Astrocyte (in vitro differentiated cells and primary cell): ENCODE measurements at regions not wholly inside any gene's neighbourhood (a gene's known extent, or its start where the extent isn't known, plus 50 kb on each side); places are given as distances from the start of the nearest gene placed in this dataset.

Source experiments
- DNase-seq: peaks from one replicate; pipeline ENCODE4 v3.0.0-alpha.2; 2010; ENCODE audit warnings: low read depth
- FAIRE-seq: peaks from 2 replicates; lab custom pipeline; 2011; peaks lifted over from hg19 to GRCh38; lab: Jason Lieb, UNC
- H2AFZ ChIP-seq: 2 replicates; pipeline ENCODE4 v1.6.0; 2012; ENCODE audit warnings: low read depth, low read length, inconsistent platforms
- H3K27ac ChIP-seq: 2 replicates; pipeline ENCODE4 v1.5.1; 2011; ENCODE audit warnings: low read depth, low read length, inconsistent platforms
- H3K27me3 ChIP-seq: 2 replicates; pipeline ENCODE4 v1.6.0; 2011; ENCODE audit warnings: low read length, inconsistent platforms; ENCODE audit not compliant: insufficient read depth
- H3K36me3 ChIP-seq: 2 replicates; pipeline ENCODE4 v1.5.1; 2011; ENCODE audit warnings: low read length, inconsistent platforms; ENCODE audit not compliant: insufficient read depth
- H3K4me1 ChIP-seq: 2 replicates; pipeline ENCODE4 v1.5.1; 2011; ENCODE audit warnings: low read length, inconsistent platforms; ENCODE audit not compliant: insufficient read depth
- H3K4me2 ChIP-seq: 2 replicates; pipeline ENCODE4 v1.6.0; 2012; ENCODE audit warnings: low read length, inconsistent platforms
- H3K4me3 ChIP-seq: 2 replicates; pipeline ENCODE4 v1.5.1; 2011; ENCODE audit warnings: low read depth, mild to moderate bottlenecking, low read length, inconsistent platforms; ENCODE audit not compliant: insufficient read depth
- H3K79me2 ChIP-seq: 2 replicates; pipeline ENCODE4 v1.6.0; 2012; ENCODE audit warnings: mild to moderate bottlenecking, low read length, inconsistent platforms; ENCODE audit not compliant: insufficient read depth
- H3K9ac ChIP-seq: 2 replicates; pipeline ENCODE4 v1.6.0; 2012; ENCODE audit warnings: mild to moderate bottlenecking, low read length, inconsistent platforms
- H3K9me3 ChIP-seq: 2 replicates; pipeline ENCODE4 v1.5.1; 2012; ENCODE audit warnings: low read depth, mild to moderate bottlenecking, low read length, inconsistent platforms; ENCODE audit not compliant: insufficient read depth
- H4K20me1 ChIP-seq: 2 replicates; pipeline ENCODE4 v1.6.0; 2012; ENCODE audit warnings: low read length, inconsistent platforms; ENCODE audit not compliant: insufficient read depth
- H3K27ac Mint-ChIP-seq: one replicate; pipeline ENCODE4 v1.8.0; 2021; ENCODE audit warnings: mild to moderate bottlenecking, mixed read lengths; ENCODE audit not compliant: unreplicated experiment
- H3K27me3 Mint-ChIP-seq: one replicate; pipeline ENCODE4 v1.8.0; 2021; ENCODE audit warnings: low read depth, mixed read lengths; ENCODE audit not compliant: unreplicated experiment
- H3K36me3 Mint-ChIP-seq: one replicate; pipeline ENCODE4 v1.8.0; 2021; ENCODE audit warnings: low read depth, mixed read lengths; ENCODE audit not compliant: unreplicated experiment
- H3K4me1 Mint-ChIP-seq: one replicate; pipeline ENCODE4 v1.8.0; 2021; ENCODE audit warnings: low read depth, mixed read lengths; ENCODE audit not compliant: unreplicated experiment
- H3K4me3 Mint-ChIP-seq: one replicate; pipeline ENCODE4 v1.8.0; 2021; ENCODE audit warnings: mild to moderate bottlenecking, moderate library complexity, mixed read lengths; ENCODE audit not compliant: unreplicated experiment
- H3K9me3 Mint-ChIP-seq: one replicate; pipeline ENCODE4 v1.8.0; 2021; ENCODE audit warnings: mild to moderate bottlenecking, mixed read lengths; ENCODE audit not compliant: unreplicated experiment
- EZH2 ChIP-seq: IDR thresholded peaks from 2 replicates; pipeline ENCODE4 v1.6.1; 2012; ENCODE audit warnings: mild to moderate bottlenecking, low read length, inconsistent platforms; ENCODE audit not compliant: insufficient read depth
- TF ChIP-seq, protein P1 (sequence below): IDR thresholded peaks from 2 replicates; pipeline ENCODE4 v1.5.1; 2011; ENCODE audit warnings: low read depth, mild to moderate bottlenecking, inconsistent platforms, low read length, moderate library complexity; ENCODE audit not compliant: insufficient read depth

DNA sequence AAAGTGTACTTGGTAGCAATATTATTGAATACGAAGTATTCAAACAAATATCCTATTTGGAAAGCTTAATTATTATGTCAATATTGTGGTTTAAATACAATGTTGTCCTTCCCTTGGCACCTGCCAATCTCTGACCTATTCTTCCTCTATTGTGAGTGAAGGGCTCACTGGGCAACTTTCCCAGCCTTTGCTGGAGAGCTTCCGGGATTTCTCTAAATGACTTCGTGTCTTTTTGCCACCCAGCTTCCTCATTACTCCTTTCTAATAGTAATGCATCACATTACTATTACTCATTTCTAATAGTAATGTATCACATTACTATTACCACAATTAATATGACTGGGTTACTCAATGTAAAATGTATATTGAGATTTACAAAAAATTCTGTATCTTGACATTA is 880.6 kb downstream of the BRINP3 start:
- TF ChIP-seq, protein P1, sequence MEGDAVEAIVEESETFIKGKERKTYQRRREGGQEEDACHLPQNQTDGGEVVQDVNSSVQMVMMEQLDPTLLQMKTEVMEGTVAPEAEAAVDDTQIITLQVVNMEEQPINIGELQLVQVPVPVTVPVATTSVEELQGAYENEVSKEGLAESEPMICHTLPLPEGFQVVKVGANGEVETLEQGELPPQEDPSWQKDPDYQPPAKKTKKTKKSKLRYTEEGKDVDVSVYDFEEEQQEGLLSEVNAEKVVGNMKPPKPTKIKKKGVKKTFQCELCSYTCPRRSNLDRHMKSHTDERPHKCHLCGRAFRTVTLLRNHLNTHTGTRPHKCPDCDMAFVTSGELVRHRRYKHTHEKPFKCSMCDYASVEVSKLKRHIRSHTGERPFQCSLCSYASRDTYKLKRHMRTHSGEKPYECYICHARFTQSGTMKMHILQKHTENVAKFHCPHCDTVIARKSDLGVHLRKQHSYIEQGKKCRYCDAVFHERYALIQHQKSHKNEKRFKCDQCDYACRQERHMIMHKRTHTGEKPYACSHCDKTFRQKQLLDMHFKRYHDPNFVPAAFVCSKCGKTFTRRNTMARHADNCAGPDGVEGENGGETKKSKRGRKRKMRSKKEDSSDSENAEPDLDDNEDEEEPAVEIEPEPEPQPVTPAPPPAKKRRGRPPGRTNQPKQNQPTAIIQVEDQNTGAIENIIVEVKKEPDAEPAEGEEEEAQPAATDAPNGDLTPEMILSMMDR: no peak
- TF ChIP-seq EZH2: no peak
- Histone ChIP-seq H3K36me3 (no peaks in the 10 kb centered on the region), H3K4me2 (no peak overlapping the region), H3K4me1 (no peaks in the 10 kb centered on the region), H3K27ac (no peak overlapping the region), H3K4me3 (no peak overlapping the region), H3K27me3 (no peaks in the 10 kb centered on the region), H4K20me1 (no peaks in the 10 kb centered on the region), H2AFZ (no peak overlapping the region), H3K9ac (no peak overlapping the region), H3K79me2 (no peaks in the 10 kb centered on the region), H3K9me3 (no peaks in the 10 kb centered on the region)
- Mint-ChIP-seq H3K27ac (no peak overlapping the region), H3K27me3 (no peaks in the 10 kb centered on the region), H3K9me3 (no peaks in the 10 kb centered on the region), H3K36me3 (no peaks in the 10 kb centered on the region), H3K4me3 (no peak overlapping the region), H3K4me1 (no peaks in the 10 kb centered on the region)
- DNase-seq (no peak), FAIRE-seq (no peak)

DNA sequence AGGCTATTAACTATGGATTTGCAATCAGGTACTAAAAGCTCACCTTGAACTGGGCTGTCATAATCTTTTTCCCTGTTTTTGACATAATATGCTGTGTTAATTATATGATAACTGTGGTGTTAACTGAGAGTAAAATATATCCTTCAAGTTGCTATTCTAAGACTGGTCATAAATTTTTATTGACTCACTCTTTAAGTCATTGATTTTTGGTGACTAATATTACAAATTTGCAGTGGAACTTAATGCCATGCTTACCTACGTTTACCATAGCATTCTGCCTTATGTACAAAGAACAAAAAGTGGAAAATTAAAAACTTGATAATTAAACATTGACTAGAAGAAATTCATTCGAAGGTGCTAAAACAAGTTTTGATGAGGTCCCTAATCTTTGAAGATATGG is 872.4 kb downstream of the BRINP3 start:
- Mint-ChIP-seq H3K27ac (no peak overlapping the region), H3K4me1 (peaks cover 9% of the 10 kb centered on the region), H3K9me3 (no peaks in the 10 kb centered on the region), H3K4me3 (no peak overlapping the region), H3K36me3 (no peaks in the 10 kb centered on the region), H3K27me3 (no peaks in the 10 kb centered on the region)
- TF ChIP-seq, protein P1: no peak
- no peak for TF ChIP-seq EZH2
- Histone ChIP-seq H3K36me3 (no peaks in the 10 kb centered on the region), H4K20me1 (no peaks in the 10 kb centered on the region), H3K4me3 (no peak overlapping the region), H3K9me3 (no peaks in the 10 kb centered on the region), H3K79me2 (no peaks in the 10 kb centered on the region), H3K27me3 (no peaks in the 10 kb centered on the region), H3K27ac (no peak overlapping the region), H3K9ac (no peak overlapping the region), H3K4me1 (peaks cover 9% of the 10 kb centered on the region), H2AFZ (no peak overlapping the region), H3K4me2 (no peak overlapping the region)
- no peak for DNase-seq
- FAIRE-seq: no peak

DNA sequence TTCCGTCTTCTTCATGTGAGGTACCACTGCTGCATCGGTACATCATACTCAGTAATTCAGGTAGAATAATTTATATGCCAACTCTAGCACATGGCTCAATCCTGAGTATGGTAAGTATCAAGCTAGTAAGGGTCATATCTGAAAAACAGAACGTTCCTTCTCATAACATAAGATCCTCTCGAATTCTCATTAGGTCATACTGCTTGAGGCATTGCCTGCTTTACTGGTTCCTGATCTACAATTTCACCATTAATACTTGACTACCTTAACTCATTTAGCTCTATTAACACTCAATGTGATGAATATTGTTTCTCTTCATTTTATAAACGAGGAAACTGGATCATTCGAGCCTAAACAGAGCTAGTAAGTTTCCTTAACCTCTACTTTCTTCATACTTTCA is 871.6 kb downstream of the BRINP3 start:
- peaks cover 9% of the 10 kb centered on the region for H3K4me1 Mint-ChIP-seq
- Histone ChIP-seq H4K20me1 (no peaks in the 10 kb centered on the region), H3K9me3 (no peaks in the 10 kb centered on the region), H3K4me1 (peaks cover 9% of the 10 kb centered on the region), H3K4me3 (no peak overlapping the region), H2AFZ (no peak overlapping the region), H3K79me2 (no peaks in the 10 kb centered on the region), H3K27ac (no peak overlapping the region), H3K9ac (no peak overlapping the region), H3K36me3 (no peaks in the 10 kb centered on the region), H3K27me3 (no peaks in the 10 kb centered on the region), H3K4me2 (no peak overlapping the region)
- no peak overlapping the region for H3K4me3 Mint-ChIP-seq
- DNase-seq: no peak
- H3K9me3 Mint-ChIP-seq: no peaks in the 10 kb centered on the region
- H3K27me3 Mint-ChIP-seq: no peaks in the 10 kb centered on the region
- no peak overlapping the region for H3K27ac Mint-ChIP-seq
- H3K36me3 Mint-ChIP-seq: no peaks in the 10 kb centered on the region
- TF ChIP-seq, protein P1: no peak
- TF ChIP-seq EZH2: no peak
- FAIRE-seq: no peak
